Ishikawa (cell line): ENCODE measurements at regions not wholly inside any gene's neighbourhood (a gene's known extent, or its start where the extent isn't known, plus 50 kb on each side); places are given as distances from the start of the nearest gene placed in this dataset.

ENCODE experiments used
- CEBPB ChIP-seq: IDR thresholded peaks from 2 replicates; pipeline ENCODE4 v1.6.1; 2012
- CREB1 ChIP-seq: IDR thresholded peaks from 2 replicates; pipeline ENCODE4 v1.6.1; 2012; ENCODE audit warnings: low read depth
- EGR1 ChIP-seq: IDR thresholded peaks from 2 replicates; pipeline ENCODE4 v1.6.1; 2012
- EP300 ChIP-seq: IDR thresholded peaks from 2 replicates; pipeline ENCODE4 v1.6.1; 2012; ENCODE audit warnings: borderline replicate concordance
- FOXM1 ChIP-seq: IDR thresholded peaks from 2 replicates; pipeline ENCODE4 v1.6.1; 2012; ENCODE audit warnings: low read depth, borderline replicate concordance
- NFIC ChIP-seq: IDR thresholded peaks from 2 replicates; pipeline ENCODE4 v1.6.1; 2012
- RAD21 ChIP-seq: IDR thresholded peaks from 2 replicates; pipeline ENCODE4 v1.6.1; 2012; ENCODE audit warnings: low read depth
- TAF1 ChIP-seq: IDR thresholded peaks from 2 replicates; pipeline ENCODE4 v1.6.1; 2012; ENCODE audit warnings: low read depth, mild to moderate bottlenecking
- TCF12 ChIP-seq: IDR thresholded peaks from 2 replicates; pipeline ENCODE4 v1.6.1; 2012; ENCODE audit warnings: low read depth
- TEAD4 ChIP-seq: IDR thresholded peaks from 2 replicates; pipeline ENCODE4 v1.6.1; 2012
- USF1 ChIP-seq: IDR thresholded peaks from 2 replicates; pipeline ENCODE4 v1.6.1; 2012
- YY1 ChIP-seq: IDR thresholded peaks from 2 replicates; pipeline ENCODE4 v1.6.1; 2012; ENCODE audit warnings: low read depth
- ZBTB7A ChIP-seq: IDR thresholded peaks from 2 replicates; pipeline ENCODE4 v1.6.1; 2012; ENCODE audit warnings: low read depth
- TF ChIP-seq, protein P1 (sequence below): IDR thresholded peaks from 2 replicates; pipeline ENCODE4 v1.6.1; 2012
- TF ChIP-seq, protein P2 (sequence below): IDR thresholded peaks from 2 replicates; pipeline ENCODE4 v1.6.1; 2012; ENCODE audit warnings: low read depth, mild to moderate bottlenecking

DNA sequence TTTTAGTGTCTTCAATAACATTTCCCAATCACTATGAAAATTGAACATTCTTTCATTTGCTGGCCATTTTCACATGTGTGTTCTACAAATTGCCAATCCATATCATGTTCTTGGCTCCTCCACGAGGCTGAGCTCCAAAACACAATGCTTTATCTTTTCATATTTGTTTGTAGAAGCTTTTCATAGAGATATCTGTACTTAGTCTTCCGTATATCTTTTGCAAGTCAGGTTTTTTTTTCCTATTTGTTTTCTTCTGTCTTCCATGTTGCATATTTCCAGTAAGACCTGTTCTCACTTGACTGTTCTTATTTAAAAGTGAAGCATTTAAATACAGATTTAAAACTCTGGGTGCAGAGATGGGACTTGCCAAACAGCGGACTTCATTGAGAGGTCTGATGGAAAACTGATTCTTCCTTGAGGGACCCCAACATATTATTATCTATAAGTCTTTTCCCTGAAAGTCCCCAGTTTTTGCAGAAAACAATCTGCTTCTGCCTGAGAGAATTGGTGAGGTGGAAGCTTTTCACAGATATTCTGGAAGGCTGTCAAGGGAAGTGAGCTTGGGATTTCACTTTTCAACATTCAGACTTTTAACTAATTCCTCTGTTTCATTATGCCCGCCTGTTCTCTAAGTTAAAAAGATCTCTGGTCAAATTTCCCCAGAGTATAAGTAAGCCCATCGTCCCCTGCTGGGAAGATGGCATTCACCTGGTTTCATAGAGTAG, 77.8 kb upstream of the KCNMB2 start:
- no peak for TF ChIP-seq RAD21
- TF ChIP-seq, protein P1, sequence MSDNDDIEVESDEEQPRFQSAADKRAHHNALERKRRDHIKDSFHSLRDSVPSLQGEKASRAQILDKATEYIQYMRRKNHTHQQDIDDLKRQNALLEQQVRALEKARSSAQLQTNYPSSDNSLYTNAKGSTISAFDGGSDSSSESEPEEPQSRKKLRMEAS: no peak
- TF ChIP-seq, protein P2, sequence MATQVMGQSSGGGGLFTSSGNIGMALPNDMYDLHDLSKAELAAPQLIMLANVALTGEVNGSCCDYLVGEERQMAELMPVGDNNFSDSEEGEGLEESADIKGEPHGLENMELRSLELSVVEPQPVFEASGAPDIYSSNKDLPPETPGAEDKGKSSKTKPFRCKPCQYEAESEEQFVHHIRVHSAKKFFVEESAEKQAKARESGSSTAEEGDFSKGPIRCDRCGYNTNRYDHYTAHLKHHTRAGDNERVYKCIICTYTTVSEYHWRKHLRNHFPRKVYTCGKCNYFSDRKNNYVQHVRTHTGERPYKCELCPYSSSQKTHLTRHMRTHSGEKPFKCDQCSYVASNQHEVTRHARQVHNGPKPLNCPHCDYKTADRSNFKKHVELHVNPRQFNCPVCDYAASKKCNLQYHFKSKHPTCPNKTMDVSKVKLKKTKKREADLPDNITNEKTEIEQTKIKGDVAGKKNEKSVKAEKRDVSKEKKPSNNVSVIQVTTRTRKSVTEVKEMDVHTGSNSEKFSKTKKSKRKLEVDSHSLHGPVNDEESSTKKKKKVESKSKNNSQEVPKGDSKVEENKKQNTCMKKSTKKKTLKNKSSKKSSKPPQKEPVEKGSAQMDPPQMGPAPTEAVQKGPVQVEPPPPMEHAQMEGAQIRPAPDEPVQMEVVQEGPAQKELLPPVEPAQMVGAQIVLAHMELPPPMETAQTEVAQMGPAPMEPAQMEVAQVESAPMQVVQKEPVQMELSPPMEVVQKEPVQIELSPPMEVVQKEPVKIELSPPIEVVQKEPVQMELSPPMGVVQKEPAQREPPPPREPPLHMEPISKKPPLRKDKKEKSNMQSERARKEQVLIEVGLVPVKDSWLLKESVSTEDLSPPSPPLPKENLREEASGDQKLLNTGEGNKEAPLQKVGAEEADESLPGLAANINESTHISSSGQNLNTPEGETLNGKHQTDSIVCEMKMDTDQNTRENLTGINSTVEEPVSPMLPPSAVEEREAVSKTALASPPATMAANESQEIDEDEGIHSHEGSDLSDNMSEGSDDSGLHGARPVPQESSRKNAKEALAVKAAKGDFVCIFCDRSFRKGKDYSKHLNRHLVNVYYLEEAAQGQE: no peak
- TF ChIP-seq FOXM1: no peak

- TF ChIP-seq TEAD4 (no peak), YY1 (no peak), RAD21 (no peak), ZBTB7A (no peak), FOXM1 (no peak), TAF1 (no peak), NFIC (no peak), CREB1 (no peak), TCF12 (no peak), EGR1 (no peak)
- TF ChIP-seq, protein P2: no peak
- TF ChIP-seq, protein P1: no peak
Measured at GRCh38 chr3:178459038-178459410, 77.2 kb upstream of the KCNMB2 start.

DNA sequence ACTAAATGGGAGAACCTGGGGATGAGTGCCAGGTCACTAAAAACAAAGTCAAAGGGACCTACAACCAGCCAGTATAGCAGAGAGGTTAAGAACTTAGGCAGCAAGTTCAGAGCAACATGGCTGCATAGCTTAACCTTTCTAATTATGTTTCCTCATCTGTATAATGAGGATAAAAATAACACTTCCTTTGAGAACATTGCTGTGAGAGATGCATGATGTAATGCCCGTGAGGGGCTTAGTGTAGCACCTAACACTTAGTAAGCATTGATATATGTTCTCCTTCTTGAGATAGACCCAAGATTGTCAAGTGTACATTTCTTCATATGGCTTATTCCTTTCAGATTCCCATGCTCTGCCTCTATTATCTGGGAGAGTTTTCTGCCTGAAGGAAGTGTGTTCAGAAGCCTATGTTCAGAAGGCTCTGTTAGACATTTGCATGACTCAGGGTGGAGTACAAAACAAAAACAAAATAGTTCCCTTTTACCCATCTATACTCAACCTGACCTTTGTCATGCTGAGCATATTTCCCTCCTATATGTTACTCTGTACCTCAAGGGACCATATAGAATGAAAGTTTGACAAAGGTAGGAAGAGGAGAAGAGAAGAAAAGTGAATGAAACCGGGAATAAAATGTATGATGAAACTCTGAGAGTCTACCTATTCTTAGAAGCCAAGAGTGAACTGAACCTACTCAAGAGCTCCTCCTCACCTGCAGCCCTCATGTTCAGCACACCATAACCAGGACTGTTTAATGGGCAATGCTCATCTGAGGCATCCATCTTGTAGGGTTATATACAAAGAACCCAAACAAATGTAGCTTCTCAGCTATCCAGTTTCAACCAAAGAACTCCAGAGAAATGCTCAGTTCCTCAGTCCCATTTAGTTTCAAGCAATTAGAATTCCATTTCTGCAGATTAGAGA, 70.7 kb upstream of the KCNMB2 start:
- no peak for TF ChIP-seq EP300
- no peak for TF ChIP-seq EGR1

GRCh38 chr3:178472941-178473340, 63.3 kb upstream of the KCNMB2 start:
- TF ChIP-seq EP300 (no peak), CREB1 (no peak), USF1 (no peak), FOXM1 (no peak), EGR1 (no peak), YY1 (no peak), TCF12 (no peak), RAD21 (no peak), CEBPB (no peak), TEAD4 (no peak), TAF1 (no peak), ZBTB7A (no peak), NFIC (no peak)
- TF ChIP-seq, protein P2: no peak
- TF ChIP-seq, protein P1: no peak
